ENCODE measurements at regions not wholly inside any gene's neighbourhood (a gene's known extent, or its start where the extent isn't known, plus 50 kb on each side); places are given as distances from the start of the nearest gene placed in this dataset.

DNA sequence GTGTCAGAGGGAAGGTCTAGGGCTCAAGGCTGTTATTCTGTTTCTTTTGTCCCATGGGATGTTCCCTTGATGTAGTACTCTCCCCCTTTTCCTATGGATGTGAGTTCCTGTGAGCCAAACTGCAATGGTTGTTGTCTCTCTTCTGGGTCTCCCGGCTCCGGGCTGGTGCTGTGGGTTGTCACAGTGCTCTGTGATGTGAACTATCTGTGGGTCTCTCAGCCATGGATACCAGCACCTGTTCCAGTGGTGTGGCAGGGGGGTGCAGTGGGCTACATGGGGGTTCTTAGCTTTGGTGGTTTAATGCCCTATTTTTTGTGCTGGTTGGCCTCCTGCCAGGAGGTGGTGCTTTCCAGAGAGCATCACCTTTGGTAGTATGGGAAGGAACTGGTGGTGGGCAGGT lies 941.1 kb downstream of the KCNA4 start:
- TF ChIP-seq EZH2 (IDR thresholded peaks at IDR 0.05) (no peak), JUND (IDR thresholded peaks at IDR 0.05) (no peak), FOSL1 (IDR thresholded peaks at IDR 0.05; ENCODE audit: low read depth) (no peak)
- TF ChIP-seq, protein P1, sequence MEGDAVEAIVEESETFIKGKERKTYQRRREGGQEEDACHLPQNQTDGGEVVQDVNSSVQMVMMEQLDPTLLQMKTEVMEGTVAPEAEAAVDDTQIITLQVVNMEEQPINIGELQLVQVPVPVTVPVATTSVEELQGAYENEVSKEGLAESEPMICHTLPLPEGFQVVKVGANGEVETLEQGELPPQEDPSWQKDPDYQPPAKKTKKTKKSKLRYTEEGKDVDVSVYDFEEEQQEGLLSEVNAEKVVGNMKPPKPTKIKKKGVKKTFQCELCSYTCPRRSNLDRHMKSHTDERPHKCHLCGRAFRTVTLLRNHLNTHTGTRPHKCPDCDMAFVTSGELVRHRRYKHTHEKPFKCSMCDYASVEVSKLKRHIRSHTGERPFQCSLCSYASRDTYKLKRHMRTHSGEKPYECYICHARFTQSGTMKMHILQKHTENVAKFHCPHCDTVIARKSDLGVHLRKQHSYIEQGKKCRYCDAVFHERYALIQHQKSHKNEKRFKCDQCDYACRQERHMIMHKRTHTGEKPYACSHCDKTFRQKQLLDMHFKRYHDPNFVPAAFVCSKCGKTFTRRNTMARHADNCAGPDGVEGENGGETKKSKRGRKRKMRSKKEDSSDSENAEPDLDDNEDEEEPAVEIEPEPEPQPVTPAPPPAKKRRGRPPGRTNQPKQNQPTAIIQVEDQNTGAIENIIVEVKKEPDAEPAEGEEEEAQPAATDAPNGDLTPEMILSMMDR (IDR thresholded peaks at IDR 0.05 in 2 of 3, conservative IDR thresholded peaks at IDR 0.05 in 1 of 3; ENCODE audit: borderline replicate concordance in 1 of 3, insufficient read depth in 1 of 3, low read depth in 2 of 3, low read length in 2 of 3), result no peak
